HepG2 (cell line): ENCODE measurements at regions not wholly inside any gene's neighbourhood (a gene's known extent, or its start where the extent isn't known, plus 50 kb on each side); places are given as distances from the start of the nearest gene placed in this dataset.

Experiments used
- ATF7 ChIP-seq, 2 experiments: fragments of 450-650 bp in 1 of 2; sonication (generic) in 1 of 2; formaldehyde crosslinking in 1 of 2; IDR thresholded peaks; 2 replicates each; pipeline versions ENCODE4 v1.4.0 to v1.6.1; 2016 to 2020; ENCODE audit warnings: antibody characterized with exemption in 1 of 2, mild to moderate bottlenecking in 1 of 2, missing genetic modification reagents in 1 of 2
- CTCF ChIP-seq: sonication (generic); formaldehyde crosslinking; IDR thresholded peaks from 2 replicates; pipeline ENCODE4 v1.5.0; 2020; ENCODE audit warnings: mild to moderate bottlenecking, missing genetic modification reagents, moderate library complexity
- HMG20A ChIP-seq: IDR thresholded peaks from 2 replicates; pipeline ENCODE4 v1.6.1; 2016; ENCODE audit warnings: borderline replicate concordance
- MAX ChIP-seq: IDR thresholded peaks from 2 replicates; pipeline ENCODE4 v1.6.1; 2012; ENCODE audit warnings: inconsistent platforms
- POLR2AphosphoS5 ChIP-seq: IDR thresholded peaks from 2 replicates; pipeline ENCODE4 v1.6.1; 2012; ENCODE audit warnings: low read depth, low read length
- SMAD3 ChIP-seq: sonication (generic); formaldehyde crosslinking; IDR thresholded peaks from 2 replicates; pipeline ENCODE4 v1.4.0; 2020; ENCODE audit warnings: missing genetic modification reagents
- STAT5B ChIP-seq: sonication (generic); formaldehyde crosslinking; IDR thresholded peaks from 2 replicates; pipeline ENCODE4 v1.4.0; 2020; ENCODE audit warnings: missing genetic modification reagents
- TOPORS ChIP-seq: sonication (generic); formaldehyde crosslinking; IDR thresholded peaks from 2 replicates; pipeline ENCODE4 v1.8.0; 2023; ENCODE audit warnings: mild to moderate bottlenecking, missing genetic modification reagents
- ZFP41 ChIP-seq: sonication (generic); formaldehyde crosslinking; IDR thresholded peaks from 2 replicates; pipeline ENCODE4 v1.4.0; 2020; ENCODE audit warnings: mild to moderate bottlenecking, missing genetic modification reagents, borderline replicate concordance
- ZMAT3 ChIP-seq: sonication (generic); formaldehyde crosslinking; conservative IDR thresholded peaks from 2 replicates; pipeline ENCODE4 v1.7.0; 2021; ENCODE audit warnings: missing genetic modification reagents
- ZZZ3 ChIP-seq: sonication (generic); formaldehyde crosslinking; IDR thresholded peaks from 2 replicates; pipeline ENCODE4 v1.4.0; 2020; ENCODE audit warnings: missing genetic modification reagents, mild to moderate bottlenecking, borderline replicate concordance

GRCh38 chr5:67417839-67418238, 221.2 kb upstream of the CD180 start:
- TF ChIP-seq MAX (no peak), HMG20A (CRISPR knock-in tag) (no peak), TOPORS (CRISPR knock-in tag) (no peak), POLR2AphosphoS5 (no peak), SMAD3 (CRISPR knock-in tag) (no peak), ZZZ3 (no peak), CTCF (no peak), ZFP41 (CRISPR knock-in tag) (no peak), ZMAT3 (CRISPR knock-in tag) (no peak), ATF7 (IDR thresholded peaks at IDR 0.05) (no peak), ATF7 (CRISPR knock-in tag; IDR thresholded peaks at IDR 0.05) (no peak), STAT5B (CRISPR knock-in tag) (no peak)
